DND-41 (cell line): ENCODE measurements at regions not wholly inside any gene's neighbourhood (a gene's known extent, or its start where the extent isn't known, plus 50 kb on each side); places are given as distances from the start of the nearest gene placed in this dataset.

Experiments used
- EZH2 ChIP-seq: IDR thresholded peaks from 3 replicates; pipeline ENCODE4 v1.6.1; 2012; ENCODE audit warnings: borderline replicate concordance, low read depth, mild to moderate bottlenecking, moderate library complexity, low read length, inconsistent platforms; ENCODE audit not compliant: severe bottlenecking
- TF ChIP-seq, protein P1 (sequence below): IDR thresholded peaks from 2 replicates; pipeline ENCODE4 v1.5.1; 2012; ENCODE audit warnings: borderline replicate concordance, low read length, moderate library complexity, mild to moderate bottlenecking; ENCODE audit not compliant: poor library complexity, severe bottlenecking; ENCODE audit errors: extremely low read depth

DNA sequence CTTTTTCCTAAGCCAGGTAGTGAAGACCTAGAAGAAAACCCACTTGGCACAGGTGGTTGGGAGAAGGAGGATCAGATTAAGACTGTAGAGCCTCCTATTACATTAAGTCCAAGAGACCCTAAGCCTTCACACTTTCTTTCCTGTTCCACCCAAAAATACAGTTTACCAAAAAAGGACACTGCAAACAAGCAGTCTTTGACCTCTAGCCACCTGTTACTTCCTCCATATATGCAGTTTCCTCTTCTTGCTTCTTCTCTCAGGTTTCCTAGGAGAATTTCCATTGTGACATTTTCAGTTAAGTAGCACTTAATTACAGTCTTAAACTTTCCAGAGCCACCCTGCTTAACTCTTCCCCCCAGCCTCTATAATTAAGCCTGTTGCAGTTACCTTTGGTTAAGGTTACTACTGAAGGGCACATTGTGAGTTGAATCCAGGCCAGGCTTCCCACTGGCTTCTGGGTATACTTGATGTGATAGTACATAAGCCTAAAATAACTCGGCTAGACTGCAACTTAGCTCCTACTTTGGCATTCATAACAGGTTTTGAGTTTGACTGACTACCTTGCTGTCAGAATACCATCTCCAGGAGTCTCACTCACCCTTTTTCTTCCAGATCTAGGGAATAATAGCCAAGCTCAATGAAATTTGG is 114.2 kb upstream of the UMPS start:
- TF ChIP-seq, protein P1, sequence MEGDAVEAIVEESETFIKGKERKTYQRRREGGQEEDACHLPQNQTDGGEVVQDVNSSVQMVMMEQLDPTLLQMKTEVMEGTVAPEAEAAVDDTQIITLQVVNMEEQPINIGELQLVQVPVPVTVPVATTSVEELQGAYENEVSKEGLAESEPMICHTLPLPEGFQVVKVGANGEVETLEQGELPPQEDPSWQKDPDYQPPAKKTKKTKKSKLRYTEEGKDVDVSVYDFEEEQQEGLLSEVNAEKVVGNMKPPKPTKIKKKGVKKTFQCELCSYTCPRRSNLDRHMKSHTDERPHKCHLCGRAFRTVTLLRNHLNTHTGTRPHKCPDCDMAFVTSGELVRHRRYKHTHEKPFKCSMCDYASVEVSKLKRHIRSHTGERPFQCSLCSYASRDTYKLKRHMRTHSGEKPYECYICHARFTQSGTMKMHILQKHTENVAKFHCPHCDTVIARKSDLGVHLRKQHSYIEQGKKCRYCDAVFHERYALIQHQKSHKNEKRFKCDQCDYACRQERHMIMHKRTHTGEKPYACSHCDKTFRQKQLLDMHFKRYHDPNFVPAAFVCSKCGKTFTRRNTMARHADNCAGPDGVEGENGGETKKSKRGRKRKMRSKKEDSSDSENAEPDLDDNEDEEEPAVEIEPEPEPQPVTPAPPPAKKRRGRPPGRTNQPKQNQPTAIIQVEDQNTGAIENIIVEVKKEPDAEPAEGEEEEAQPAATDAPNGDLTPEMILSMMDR = no peak
- no peak for TF ChIP-seq EZH2
